ENCODE measurements at regions not wholly inside any gene's neighbourhood (a gene's known extent, or its start where the extent isn't known, plus 50 kb on each side); places are given as distances from the start of the nearest gene placed in this dataset.
"Not testable (repeated sequence)": the region's sequence is repeated elsewhere in the genome, so short reads cannot be mapped to it uniquely, and the experiment has no call there.

- CTCF ChIA-PET: interaction anchor here (1.0 to 2.4 kb wide), 7 partner anchors 10 to 621 kb away, joined by 3 to 22 read pairs (median 5); no protein-coding TSS in a partner anchor
- Histone ChIP-seq H3K27me3 (ENCODE audit: control insufficient read depth in 2 of 2, insufficient read depth in 2 of 2, low read length in 2 of 2) (peaks cover 0 to 2% of the 10 kb centered on the region in 2 experiments), H3K79me2 (ENCODE audit: control insufficient read depth, insufficient read depth, low read length) (no peaks in the 10 kb centered on the region), H3K36me3 (ENCODE audit: control insufficient read depth in 2 of 2, extremely low read depth in 1 of 2, insufficient read depth in 2 of 2, low read length in 2 of 2) (no peaks in the 10 kb centered on the region), H4K20me1 (replicated peaks; ENCODE audit: control insufficient read depth, extremely low read depth, insufficient read depth, low read length) (no peaks in the 10 kb centered on the region), H2AFZ (ENCODE audit: low read depth, low read length) (no peak overlapping the region), H3K27ac (ENCODE audit: insufficient read depth, low read depth, low read length) (no peak overlapping the region), H3K4me2 (ENCODE audit: insufficient read depth, low read length) (no peak overlapping the region), H3K4me3 (replicated peaks in 1 of 3; ENCODE audit: insufficient read depth in 1 of 3, low read depth in 1 of 3, low read length in 3 of 3) (no peak overlapping the region), H3K9ac (replicated peaks; ENCODE audit: extremely low read depth, insufficient read depth, low read length) (no peak overlapping the region), H3K4me1 (ENCODE audit: control insufficient read depth, extremely low read depth, insufficient read depth, low read length) (no peaks in the 10 kb centered on the region), H3K9me3 (replicated peaks; ENCODE audit: control insufficient read depth, insufficient read depth, low read length) (no peaks in the 10 kb centered on the region), H3K9me1 (replicated peaks; ENCODE audit: control insufficient read depth, extremely low read depth, insufficient read depth, low read length) (no peaks in the 10 kb centered on the region)
- DNase-seq (ENCODE audit: low read depth, low spot score) (no peak), FAIRE-seq (no peak)
- dilution Hi-C loops (cut with MboI; ENCODE audit: extremely low pct_ligation_motif_present, low sequenced_read_pairs): no loop called here
- intact Hi-C loops (cut with micrococcal nuclease): loop anchor here (5.0 kb wide), 1 partner anchor 575 kb away; no protein-coding TSS in a partner anchor
- BruUV-seq (replicated peaks): no TSS peak
- POLR2A ChIA-PET: no interaction called here
- TF ChIP-seq EZH2 (IDR thresholded peaks at IDR 0.05; ENCODE audit: borderline replicate concordance, low read depth, low read length, severe bottlenecking) (no peak), POLR2AphosphoS5 (IDR thresholded peaks at IDR 0.05; ENCODE audit: insufficient read depth, low read depth, low read length) (no peak), MAX (IDR thresholded peaks at IDR 0.05; ENCODE audit: insufficient read depth, insufficient read length) (no peak), JUN (IDR thresholded peaks at IDR 0.05; ENCODE audit: borderline replicate concordance, insufficient read depth, insufficient read length, low read depth) (no peak), CTCF (IDR thresholded peaks at IDR 0.05; ENCODE audit: extremely low read depth in 1 of 2, insufficient read depth in 1 of 2, low read depth in 1 of 2, low read length in 2 of 2) (no peak), MYC (IDR thresholded peaks at IDR 0.05; ENCODE audit: low read depth, low read length) (no peak), GATA2 (IDR thresholded peaks at IDR 0.05; ENCODE audit: insufficient read depth, insufficient read length, low read depth, low read length) (no peak), POLR2A (IDR thresholded peaks at IDR 0.05; ENCODE audit: low read depth, low read length) (no peak), FOS (IDR thresholded peaks at IDR 0.05; ENCODE audit: borderline replicate concordance, insufficient read depth, low read length) (no peak)
Measured at GRCh38 chr22:44566911-44567310, 68.9 kb upstream of the RTL6 start.

DNA sequence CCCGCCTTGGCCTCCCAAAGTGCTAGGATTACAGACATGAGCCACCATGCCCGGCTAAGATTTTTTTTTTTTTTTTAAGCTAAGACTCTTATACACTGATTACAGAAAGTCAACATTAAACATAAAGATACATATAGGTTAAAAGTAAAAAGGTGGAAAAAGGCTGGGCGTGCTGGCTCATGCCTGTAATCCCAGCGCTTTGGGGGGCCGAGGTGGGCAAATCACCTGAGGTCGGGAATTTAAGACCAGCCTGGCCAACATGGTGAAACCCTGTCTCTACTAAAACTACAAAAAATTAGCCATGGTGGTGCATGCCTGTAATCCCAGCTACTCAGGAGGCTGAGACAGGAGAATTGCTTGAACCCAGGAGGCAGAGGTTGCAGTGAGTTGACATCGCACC is 64.6 kb upstream of the RTL6 start:
- dilution Hi-C loops (cut with MboI; ENCODE audit: extremely low pct_ligation_motif_present, low sequenced_read_pairs); H4K20me1 ChIP-seq (replicated peaks; ENCODE audit: control insufficient read depth, extremely low read depth, insufficient read depth, low read length); H3K36me3 ChIP-seq (ENCODE audit: control insufficient read depth in 2 of 2, extremely low read depth in 1 of 2, insufficient read depth in 2 of 2, low read length in 2 of 2); H3K9ac ChIP-seq (replicated peaks; ENCODE audit: extremely low read depth, insufficient read depth, low read length); H3K27me3 ChIP-seq (ENCODE audit: control insufficient read depth in 2 of 2, insufficient read depth in 2 of 2, low read length in 2 of 2); DNase-seq (ENCODE audit: low read depth, low spot score); H3K9me3 ChIP-seq (replicated peaks; ENCODE audit: control insufficient read depth, insufficient read depth, low read length); H2AFZ ChIP-seq (ENCODE audit: low read depth, low read length); intact Hi-C loops (cut with micrococcal nuclease); H3K27ac ChIP-seq (ENCODE audit: insufficient read depth, low read depth, low read length); FAIRE-seq; BruUV-seq (replicated peaks); POLR2A ChIA-PET; H3K4me1 ChIP-seq (ENCODE audit: control insufficient read depth, extremely low read depth, insufficient read depth, low read length); H3K79me2 ChIP-seq (ENCODE audit: control insufficient read depth, insufficient read depth, low read length); H3K9me1 ChIP-seq (replicated peaks; ENCODE audit: control insufficient read depth, extremely low read depth, insufficient read depth, low read length); H3K4me3 ChIP-seq (replicated peaks in 1 of 3; ENCODE audit: insufficient read depth in 1 of 3, low read depth in 1 of 3, low read length in 3 of 3); H3K4me2 ChIP-seq (ENCODE audit: insufficient read depth, low read length): not testable (repeated sequence)
- CTCF ChIA-PET: interaction anchor here (0.7 kb wide), 1 partner anchor 1653 kb away, joined by 3 read pairs; no protein-coding TSS in a partner anchor

Measured in endothelial cell of umbilical vein (primary cell).